K562 (cell line): ENCODE measurements at regions not wholly inside any gene's neighbourhood (a gene's known extent, or its start where the extent isn't known, plus 50 kb on each side); places are given as distances from the start of the nearest gene placed in this dataset.

Experiments
- BRD4 ChIP-seq: fragments of 200-600 bp; sonication (generic); IDR thresholded peaks from 2 replicates; pipeline ENCODE4 v1.6.1; 2017; ENCODE audit warnings: inconsistent platforms
- GTF3C2 ChIP-seq: IDR thresholded peaks from 3 replicates; pipeline ENCODE4 v1.6.1; 2011; ENCODE audit warnings: borderline replicate concordance, mild to moderate bottlenecking, moderate library complexity; ENCODE audit not compliant: insufficient read length; ENCODE audit errors: extremely low read depth
- POLR2A ChIP-seq: fragments of 450-650 bp; conservative IDR thresholded peaks from 2 replicates; pipeline ENCODE4 v1.6.1; 2016
- POLR2AphosphoS5 ChIP-seq: IDR thresholded peaks from 2 replicates; pipeline ENCODE4 v1.6.1; 2011; ENCODE audit warnings: mild to moderate bottlenecking, low read depth, low read length, moderate library complexity; ENCODE audit not compliant: control insufficient read depth, insufficient read depth
- SRF ChIP-seq, 2 experiments: fragments of 250-450, 450-650 bp in 1 of 2; sonication (Bioruptor Pico) in 1 of 2; sonication (generic) in 1 of 2; formaldehyde crosslinking; IDR thresholded peaks; 2 replicates each; pipeline versions ENCODE4 v1.5.0 to v1.5.1; 2020 to 2022; ENCODE audit warnings: mild to moderate bottlenecking in 1 of 2, missing genetic modification reagents in 1 of 2
- TAF1 ChIP-seq: IDR thresholded peaks from 2 replicates; pipeline ENCODE4 v1.6.1; 2011; ENCODE audit warnings: mild to moderate bottlenecking, low read length, moderate library complexity; ENCODE audit not compliant: insufficient read depth, control insufficient read depth, severe bottlenecking; ENCODE audit errors: extremely low read depth
- ZEB2 ChIP-seq: fragments of 450-650 bp; IDR thresholded peaks from 2 replicates; pipeline ENCODE4 v1.6.1; 2016
- ZNF143 ChIP-seq: sonication (generic); formaldehyde crosslinking; IDR thresholded peaks from 2 replicates; pipeline ENCODE4 v1.9.0; 2022; ENCODE audit warnings: mild to moderate bottlenecking, missing genetic modification reagents
- ZNF764 ChIP-seq: fragments of 250-450 bp; sonication (Bioruptor Pico); IDR thresholded peaks from 2 replicates; pipeline ENCODE4 v1.4.0; 2020; ENCODE audit warnings: low read depth, mild to moderate bottlenecking, moderate library complexity

GRCh38 chr1:17941431-17942189 is 166.0 kb upstream of the IGSF21 start:
- no peak for TF ChIP-seq TAF1
- no peak for TF ChIP-seq ZNF764
- TF ChIP-seq POLR2A, result no peak
- TF ChIP-seq POLR2AphosphoS5, result no peak
- TF ChIP-seq GTF3C2, result no peak
- no peak for TF ChIP-seq SRF (CRISPR knock-in tag; IDR thresholded peaks at IDR 0.05)
- no peak for TF ChIP-seq BRD4
- TF ChIP-seq ZEB2, result no peak
- no peak for TF ChIP-seq ZNF143
